NCI-H1105 treated with DMSO at 0.1 percent for 48 hours (cell line): ENCODE measurements at regions not wholly inside any gene's neighbourhood (a gene's known extent, or its start where the extent isn't known, plus 50 kb on each side); places are given as distances from the start of the nearest gene placed in this dataset.
A peak's percentile ranks its signal among the peaks of the same experiment; 100 is the strongest.

Source experiments
- DNase-seq: peaks from one replicate; lab custom pipeline; 2025; lab: John Stamatoyannopoulos, UW

DNA sequence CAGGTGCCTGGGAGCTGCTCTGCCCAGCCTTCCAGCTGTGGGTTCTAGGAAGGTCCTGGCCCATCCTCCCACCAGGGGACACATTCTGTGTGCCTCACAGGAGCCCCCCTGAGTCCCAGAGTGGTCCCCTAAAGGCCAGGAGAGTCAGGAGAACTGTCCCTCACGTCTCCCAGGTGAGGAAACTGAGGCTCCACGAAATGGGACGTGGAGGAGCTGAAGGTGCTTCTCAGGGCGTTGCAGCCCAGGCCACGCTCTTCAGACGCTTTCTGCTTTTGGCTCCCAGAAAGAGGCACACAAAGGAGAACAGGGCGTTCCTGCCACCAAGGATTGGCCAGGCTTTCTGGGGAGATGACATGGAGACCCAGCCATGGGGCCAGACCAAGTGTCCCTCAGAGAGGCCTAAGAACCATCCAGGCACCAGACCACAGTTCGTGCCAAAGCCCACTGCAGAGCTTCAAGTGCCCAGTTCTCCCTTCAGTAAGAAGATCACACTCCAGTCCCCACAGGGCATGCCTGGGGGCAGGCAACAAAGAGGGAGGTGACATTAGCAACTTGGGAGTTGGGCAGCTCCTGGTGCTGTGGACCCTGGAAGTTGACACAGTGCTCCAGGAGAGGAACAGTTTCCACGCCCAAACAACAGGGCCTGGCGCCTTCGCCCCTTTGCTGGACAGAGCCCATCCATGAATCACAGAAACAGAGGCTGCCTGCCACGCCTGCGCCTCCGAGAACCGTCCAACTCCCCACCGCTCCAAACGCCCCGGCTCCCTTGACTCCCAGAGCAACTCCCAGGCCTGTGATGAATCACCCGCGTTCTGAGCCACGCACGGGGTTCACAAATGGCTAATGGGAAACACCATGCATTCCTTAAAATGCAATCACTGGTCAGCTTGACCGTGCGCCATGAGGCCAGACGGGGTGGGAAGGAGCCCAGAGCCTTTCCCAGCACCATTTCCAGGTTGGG, 589.2 kb downstream of the BRD1 start:
- no peak for DNase-seq

- DNase-seq: no peak
These were observed 590.0 kb downstream of the BRD1 start for GRCh38 chr22:49237703-49238102.

- no peak for DNase-seq
These were observed 590.4 kb downstream of the BRD1 start for GRCh38 chr22:49237279-49237678.

GRCh38 chr22:49236541-49237075, 591.1 kb downstream of the BRD1 start:
- DNase-seq: no peak

- peak; percentile 25 for DNase-seq
These were observed 592.0 kb downstream of the BRD1 start for GRCh38 chr22:49235463-49236300.

- DNase-seq: no peak
These were observed 593.2 kb downstream of the BRD1 start for GRCh38 chr22:49234459-49234858.

- no peak for DNase-seq
These were observed 594.1 kb downstream of the BRD1 start for GRCh38 chr22:49233507-49234100.

DNA sequence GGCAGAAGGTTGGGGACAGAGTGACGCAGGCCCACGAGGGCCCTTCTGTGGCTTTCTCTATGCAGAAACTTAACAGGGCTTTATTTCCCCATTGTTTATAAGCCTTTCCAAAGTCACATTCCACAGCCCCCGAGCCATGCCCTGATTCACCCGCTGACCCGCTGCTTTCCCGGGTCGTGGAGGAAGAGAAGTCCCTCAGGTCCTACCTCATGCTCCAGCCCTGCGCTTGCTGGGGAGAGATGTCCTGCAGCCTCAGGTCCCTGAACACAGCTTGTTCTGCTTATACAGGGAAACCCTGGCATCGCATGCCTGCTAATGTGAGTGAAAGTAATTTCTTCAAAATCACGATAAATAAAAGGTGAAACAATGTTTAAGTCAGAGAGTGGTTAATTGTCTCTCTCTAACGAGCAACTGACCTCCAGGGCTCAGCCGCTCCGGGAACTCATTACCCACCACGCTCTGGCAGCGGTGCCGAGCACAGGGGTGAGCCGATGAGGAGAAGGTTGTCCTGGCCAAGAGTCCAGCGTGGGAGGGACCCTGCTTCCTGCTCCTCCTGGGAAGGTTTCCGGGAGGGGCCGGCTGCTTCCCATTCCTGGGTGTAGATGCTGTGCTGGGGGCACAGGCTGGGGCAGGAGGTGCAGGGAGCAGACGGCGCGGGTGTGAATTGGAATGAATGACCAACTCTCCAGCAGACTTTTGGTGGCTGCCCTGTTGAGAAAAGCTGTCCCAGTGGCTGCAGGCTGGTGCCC, 595.2 kb downstream of the BRD1 start:
- DNase-seq: no peak

DNA sequence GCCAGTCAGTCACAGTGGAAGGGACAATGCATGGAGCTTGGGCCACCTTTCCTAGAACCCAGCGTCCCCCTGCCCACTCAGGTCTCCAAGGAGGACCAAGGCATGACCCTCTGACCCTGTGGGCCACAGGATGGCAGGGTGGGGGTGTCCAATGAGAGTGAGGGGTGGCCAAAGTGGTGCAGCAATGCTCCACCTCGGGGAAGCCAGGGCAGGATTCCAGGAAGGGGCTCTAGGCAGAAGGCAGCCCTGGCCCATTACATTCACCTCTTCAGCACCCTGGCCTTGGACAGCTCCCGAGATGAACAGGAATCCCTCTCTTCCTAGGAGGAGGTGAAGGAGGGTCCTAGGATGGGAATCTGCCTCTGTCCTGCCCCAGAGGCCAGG, 597.5 kb downstream of the BRD1 start:
- no peak for DNase-seq

GRCh38 chr22:49229483-49230193, 598.0 kb downstream of the BRD1 start:
- no peak for DNase-seq

DNA sequence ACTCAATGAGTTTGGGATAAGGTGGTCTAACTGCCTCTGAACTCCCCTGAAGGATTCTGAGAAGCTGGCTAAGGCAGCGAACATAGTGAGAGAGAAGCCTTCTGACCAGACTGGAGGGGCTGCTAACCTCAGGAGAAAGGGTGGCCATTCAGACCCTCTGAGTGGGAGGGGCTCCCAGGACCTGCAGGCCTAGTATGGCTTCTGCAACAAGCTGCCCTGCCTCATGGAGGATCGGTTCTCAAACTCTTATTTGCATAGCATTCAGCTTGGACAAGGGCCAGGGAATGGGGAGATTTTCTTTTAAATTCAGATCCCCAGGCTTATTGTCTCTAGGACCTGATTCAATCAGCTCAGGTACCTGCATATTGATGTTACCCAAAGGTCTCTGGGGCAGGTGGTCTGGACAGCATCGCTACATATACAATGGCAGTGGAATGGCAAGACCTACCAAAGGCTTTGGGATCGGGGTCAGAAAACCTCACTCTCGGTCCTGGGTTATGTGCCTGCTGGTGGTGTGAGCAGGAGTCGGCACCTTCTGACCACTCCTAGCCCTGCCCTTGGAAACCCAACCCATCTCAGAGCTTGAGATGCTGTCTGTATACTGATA, 599.1 kb downstream of the BRD1 start:
- DNase-seq: no peak

DNA sequence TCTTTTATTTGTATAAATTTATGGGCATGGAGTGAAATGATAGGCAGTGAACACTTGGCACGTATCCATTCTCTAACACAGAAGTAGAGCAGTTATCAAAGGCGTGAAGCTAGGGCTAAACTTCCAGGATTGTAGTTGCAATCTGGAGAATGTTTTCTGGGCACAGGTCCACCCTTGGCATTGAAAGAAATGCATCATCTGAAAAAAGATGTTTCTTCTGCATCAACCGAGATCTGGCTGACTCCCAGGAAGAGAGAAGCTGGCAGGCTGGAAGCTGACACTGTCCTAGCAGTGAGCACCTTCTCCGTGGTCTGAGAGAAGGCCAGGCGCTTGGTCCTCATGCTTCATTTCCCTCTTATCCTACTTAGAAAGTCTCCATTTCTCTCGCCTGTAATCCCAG, 600.0 kb downstream of the BRD1 start:
- DNase-seq: no peak

DNA sequence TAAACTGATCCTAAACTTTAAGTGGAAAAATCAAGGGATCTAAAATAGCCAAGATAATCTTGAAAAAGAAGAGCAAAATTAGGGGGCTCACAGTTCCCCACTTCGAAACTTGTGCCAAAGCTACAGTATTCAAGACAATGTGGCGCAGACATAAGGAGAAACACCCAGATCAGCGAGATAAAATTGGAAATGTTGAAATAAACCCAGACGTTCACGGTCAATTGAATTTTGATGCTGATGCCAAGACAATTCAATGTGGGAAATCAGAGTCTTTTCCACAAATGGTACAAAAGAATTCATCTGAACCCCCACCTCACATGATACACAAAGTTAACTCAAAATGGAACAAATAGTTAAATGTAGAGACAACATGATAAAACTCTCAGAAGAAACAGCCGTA, 601.6 kb downstream of the BRD1 start:
- DNase-seq: no peak

DNA sequence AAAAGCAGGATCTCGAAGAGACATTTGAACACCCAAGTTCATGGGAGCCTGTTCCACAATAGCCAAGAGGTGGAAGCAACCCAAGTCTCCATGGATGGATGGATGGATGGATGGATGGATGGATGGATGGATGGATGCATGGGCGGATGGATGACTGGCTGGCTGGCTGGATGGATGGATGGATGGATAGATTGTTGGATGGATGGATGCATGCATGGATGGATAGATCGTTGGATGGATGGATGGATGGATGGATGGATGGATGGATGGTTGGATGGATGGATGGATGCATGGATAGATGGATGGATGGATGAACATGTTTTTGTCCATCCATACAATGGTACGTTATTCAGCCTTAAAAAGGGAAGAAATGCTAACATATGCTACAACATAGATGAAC, 603.4 kb downstream of the BRD1 start:
- no peak for DNase-seq

- DNase-seq: no peak
These were observed 609.5 kb downstream of the BRD1 start for GRCh38 chr22:49218142-49218541.

- no peak for DNase-seq
These were observed 611.1 kb downstream of the BRD1 start for GRCh38 chr22:49216579-49216978.

DNA sequence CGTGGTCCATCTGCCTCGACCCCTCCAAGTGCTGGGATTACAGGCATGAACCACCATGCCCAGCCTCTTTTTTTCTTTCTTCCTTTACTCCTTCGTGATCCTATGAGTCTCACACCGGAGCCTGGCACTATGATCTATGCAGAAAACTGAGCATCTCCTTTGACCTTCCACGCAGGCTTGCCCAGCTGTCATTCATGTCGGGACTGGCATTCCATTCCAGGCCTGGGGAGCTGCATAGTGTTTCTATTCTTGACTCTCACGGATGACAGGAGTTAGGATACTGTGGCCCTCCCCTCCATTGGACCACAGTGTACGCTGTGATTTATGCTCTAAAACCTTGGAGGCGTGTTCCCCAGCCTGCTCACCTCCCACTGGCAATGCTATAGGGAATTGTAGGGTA, 611.8 kb downstream of the BRD1 start:
- DNase-seq: no peak

DNA sequence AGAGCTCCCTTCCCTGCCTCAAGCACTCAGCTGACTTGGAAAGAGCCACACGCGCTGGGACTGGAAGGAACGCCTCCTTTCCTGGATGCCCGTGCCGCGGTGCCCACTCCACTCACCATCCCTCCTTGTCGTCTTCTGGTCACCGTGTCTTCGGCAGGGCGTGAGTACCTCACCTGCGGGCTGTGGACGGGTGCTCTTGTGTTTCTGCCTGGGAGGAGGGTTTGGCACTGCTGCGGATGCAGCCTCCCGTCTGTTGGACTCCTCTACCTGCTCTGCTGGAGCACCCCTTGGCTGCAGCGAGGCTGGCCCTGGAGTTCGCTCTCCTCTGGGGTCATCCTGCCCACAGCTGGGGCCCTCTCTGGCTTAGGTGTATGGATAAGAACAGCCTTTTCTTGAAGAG, 612.7 kb downstream of the BRD1 start:
- DNase-seq: no peak

DNA sequence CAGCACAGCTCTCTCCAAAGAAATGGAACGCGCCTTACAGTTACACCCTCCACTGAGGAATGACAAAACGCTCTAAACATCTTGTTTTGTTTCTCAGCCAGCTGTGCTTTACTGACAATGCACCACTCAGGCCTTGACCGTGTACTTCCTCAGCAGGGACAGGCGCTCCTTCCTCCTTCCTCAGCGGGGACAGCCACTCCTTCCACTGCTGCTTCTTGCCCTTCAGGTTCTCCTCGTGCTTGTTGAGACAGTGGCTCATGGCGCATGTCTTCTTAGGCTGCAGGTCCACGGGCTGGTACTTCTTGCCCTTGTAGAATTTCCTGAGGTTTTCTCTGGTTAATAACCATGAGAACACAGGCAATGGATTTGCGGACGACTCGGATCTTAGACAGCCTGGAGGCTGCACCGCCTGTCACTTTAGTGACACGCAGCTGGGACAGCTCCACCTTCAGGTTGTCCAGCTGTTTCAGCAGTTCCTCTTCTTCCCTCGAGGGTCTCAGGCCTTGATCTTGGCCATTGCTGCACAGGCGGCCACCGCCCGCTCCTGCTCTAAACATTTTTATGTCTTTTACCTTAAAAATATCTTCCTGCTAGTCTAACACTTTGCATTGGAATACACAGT, 613.8 kb downstream of the BRD1 start:
- DNase-seq: no peak

- DNase-seq: no peak
These were observed 615.2 kb downstream of the BRD1 start for GRCh38 chr22:49212466-49212865.
